Lower lobe of right lung (tissue), 2 donors: ENCODE measurements at regions not wholly inside any gene's neighbourhood (a gene's known extent, or its start where the extent isn't known, plus 50 kb on each side); places are given as distances from the start of the nearest gene placed in this dataset.
"Not testable (repeated sequence)": the region's sequence is repeated elsewhere in the genome, so short reads cannot be mapped to it uniquely, and the experiment has no call there.

Experiments
- ATAC-seq, 2 donors: fragments of 200-7000 bp; cut with Tn5 transposase; one replicate each; pipeline ENCODE4 v1.9.1; 2020 to 2022; ENCODE audit warnings: mild to moderate bottlenecking in 2 of 2, moderate library complexity in 2 of 2
- DNase-seq: peaks from one replicate; pipeline ENCODE4 v3.0.0-alpha.2; 2020
- H3K27ac ChIP-seq: fragments of 200-600 bp; one replicate; pipeline ENCODE4 v1.8.0; 2022
- H3K27me3 ChIP-seq: fragments of 200-600 bp; one replicate; pipeline ENCODE4 v1.8.0; 2022; ENCODE audit warnings: low read depth
- H3K36me3 ChIP-seq: fragments of 200-600 bp; one replicate; pipeline ENCODE4 v1.8.0; 2022; ENCODE audit warnings: mild to moderate bottlenecking
- H3K4me1 ChIP-seq: fragments of 200-600 bp; one replicate; pipeline ENCODE4 v1.8.0; 2022
- H3K4me3 ChIP-seq: fragments of 200-600 bp; one replicate; pipeline ENCODE4 v1.8.0; 2022; ENCODE audit warnings: mild to moderate bottlenecking
- H3K9me3 ChIP-seq: fragments of 200-600 bp; one replicate; pipeline ENCODE4 v1.8.0; 2022
- intact Hi-C: fragments of 100-400 bp; cut with DNase I; formaldehyde crosslinking; loops from one replicate; pipeline ENCODE4 v1.11.0; 2022
- TF ChIP-seq, protein P1 (sequence below): fragments of 200-600 bp; IDR thresholded peaks from one replicate; pipeline ENCODE4 v1.8.0; 2022; ENCODE audit warnings: antibody characterized with exemption, mild to moderate bottlenecking
- donor health status: DM: no; HTN: yes; CAD: no; lungs with severe emphysema.

DNA sequence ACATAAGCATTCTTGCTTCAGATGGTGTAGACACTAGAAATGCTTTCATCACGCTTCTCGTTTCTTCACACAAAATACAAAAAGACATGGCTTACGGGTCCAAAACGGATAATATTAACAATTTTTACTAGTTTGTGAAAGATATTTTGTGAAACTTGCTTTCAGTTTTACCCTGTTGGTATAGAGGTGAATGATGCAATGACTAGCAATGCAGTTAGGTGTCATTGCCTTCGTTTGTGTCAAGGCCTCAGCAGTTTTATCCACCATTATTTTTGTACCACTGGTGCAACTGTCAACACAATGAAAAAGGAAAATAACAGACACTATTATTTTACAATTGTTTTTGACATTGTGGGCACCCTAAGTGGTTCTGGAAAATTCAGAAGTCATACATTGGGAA, 323.0 kb downstream of the FLRT2 start:
- no peaks in the 10 kb centered on the region for H3K36me3 ChIP-seq
- H3K27me3 ChIP-seq: no peaks in the 10 kb centered on the region
- DNase-seq (no peak), ATAC-seq (no peak)
- H3K4me1 ChIP-seq: no peaks in the 10 kb centered on the region
- TF ChIP-seq, protein P1, sequence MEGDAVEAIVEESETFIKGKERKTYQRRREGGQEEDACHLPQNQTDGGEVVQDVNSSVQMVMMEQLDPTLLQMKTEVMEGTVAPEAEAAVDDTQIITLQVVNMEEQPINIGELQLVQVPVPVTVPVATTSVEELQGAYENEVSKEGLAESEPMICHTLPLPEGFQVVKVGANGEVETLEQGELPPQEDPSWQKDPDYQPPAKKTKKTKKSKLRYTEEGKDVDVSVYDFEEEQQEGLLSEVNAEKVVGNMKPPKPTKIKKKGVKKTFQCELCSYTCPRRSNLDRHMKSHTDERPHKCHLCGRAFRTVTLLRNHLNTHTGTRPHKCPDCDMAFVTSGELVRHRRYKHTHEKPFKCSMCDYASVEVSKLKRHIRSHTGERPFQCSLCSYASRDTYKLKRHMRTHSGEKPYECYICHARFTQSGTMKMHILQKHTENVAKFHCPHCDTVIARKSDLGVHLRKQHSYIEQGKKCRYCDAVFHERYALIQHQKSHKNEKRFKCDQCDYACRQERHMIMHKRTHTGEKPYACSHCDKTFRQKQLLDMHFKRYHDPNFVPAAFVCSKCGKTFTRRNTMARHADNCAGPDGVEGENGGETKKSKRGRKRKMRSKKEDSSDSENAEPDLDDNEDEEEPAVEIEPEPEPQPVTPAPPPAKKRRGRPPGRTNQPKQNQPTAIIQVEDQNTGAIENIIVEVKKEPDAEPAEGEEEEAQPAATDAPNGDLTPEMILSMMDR: no peak
- H3K4me3 ChIP-seq: no peak overlapping the region
- H3K27ac ChIP-seq: no peak overlapping the region
- no peaks in the 10 kb centered on the region for H3K9me3 ChIP-seq
- intact Hi-C loops: no loop called here

DNA sequence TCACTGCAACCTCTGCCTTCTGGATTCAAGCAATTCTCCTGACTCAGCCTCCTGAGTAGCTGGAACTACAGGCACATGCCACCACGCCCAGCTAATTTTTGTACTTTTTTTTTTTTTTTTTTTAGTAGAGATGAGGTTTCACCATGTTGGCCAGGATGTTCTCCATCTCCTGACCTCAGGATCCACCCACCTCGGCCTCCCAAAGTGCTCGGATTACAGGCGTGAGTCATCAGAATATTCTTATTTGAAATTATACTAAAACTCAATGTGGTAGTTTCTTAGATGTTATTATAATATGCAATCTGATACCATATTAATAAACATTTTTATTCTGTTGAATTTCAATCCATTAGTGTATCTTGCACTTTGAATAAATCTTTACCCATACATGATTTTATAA, 322.2 kb downstream of the FLRT2 start:
- H3K4me3 ChIP-seq, H3K9me3 ChIP-seq, H3K27ac ChIP-seq, H3K27me3 ChIP-seq, H3K4me1 ChIP-seq, ATAC-seq, DNase-seq, H3K36me3 ChIP-seq, intact Hi-C loops: not testable (repeated sequence)

DNA sequence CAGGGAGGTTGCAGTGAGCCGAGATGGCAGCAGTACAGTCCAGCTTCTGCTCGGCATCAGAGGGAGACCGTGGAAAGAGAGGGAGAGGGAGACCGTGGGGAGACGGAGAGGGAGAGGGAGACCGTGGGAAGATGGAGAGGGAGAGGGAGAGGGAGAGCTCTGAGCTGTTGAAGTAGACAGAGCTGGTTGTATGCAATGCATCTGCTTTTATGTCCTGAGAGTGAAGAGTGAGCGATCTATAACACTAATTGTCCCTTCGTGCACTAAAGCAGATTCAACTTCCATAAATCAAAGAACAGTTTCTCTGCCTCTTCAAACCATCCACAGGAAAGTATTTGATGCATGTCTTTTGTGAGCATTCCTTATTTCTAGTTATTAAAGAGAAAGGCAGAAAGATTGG, 300.6 kb downstream of the FLRT2 start:
- intact Hi-C loops, ATAC-seq, H3K4me1 ChIP-seq, DNase-seq, H3K27me3 ChIP-seq, H3K27ac ChIP-seq, H3K4me3 ChIP-seq, H3K36me3 ChIP-seq, H3K9me3 ChIP-seq: not testable (repeated sequence)

DNA sequence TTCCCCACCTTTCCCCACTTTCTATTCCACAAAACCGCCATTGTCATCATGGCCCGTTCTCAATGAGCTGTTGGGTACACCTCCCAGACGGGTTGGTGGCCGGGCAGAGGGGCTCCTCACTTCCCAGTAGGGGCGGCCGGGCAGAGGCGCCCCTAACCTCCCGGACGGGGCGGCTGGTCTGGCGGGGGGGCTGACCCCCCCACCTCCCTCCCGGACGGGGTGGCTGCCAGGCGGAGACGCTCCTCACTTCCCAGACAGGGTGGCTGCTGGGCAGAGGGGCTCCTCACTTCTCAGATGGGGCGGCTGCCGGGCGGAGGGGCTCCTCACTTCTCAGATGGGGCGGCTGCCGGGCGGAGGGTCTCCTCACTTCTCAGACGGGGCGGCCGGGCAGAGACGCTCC, 299.7 kb downstream of the FLRT2 start:
- H3K9me3 ChIP-seq, H3K4me3 ChIP-seq, H3K27me3 ChIP-seq, DNase-seq, H3K36me3 ChIP-seq, H3K4me1 ChIP-seq, H3K27ac ChIP-seq, ATAC-seq, intact Hi-C loops: not testable (repeated sequence)

DNA sequence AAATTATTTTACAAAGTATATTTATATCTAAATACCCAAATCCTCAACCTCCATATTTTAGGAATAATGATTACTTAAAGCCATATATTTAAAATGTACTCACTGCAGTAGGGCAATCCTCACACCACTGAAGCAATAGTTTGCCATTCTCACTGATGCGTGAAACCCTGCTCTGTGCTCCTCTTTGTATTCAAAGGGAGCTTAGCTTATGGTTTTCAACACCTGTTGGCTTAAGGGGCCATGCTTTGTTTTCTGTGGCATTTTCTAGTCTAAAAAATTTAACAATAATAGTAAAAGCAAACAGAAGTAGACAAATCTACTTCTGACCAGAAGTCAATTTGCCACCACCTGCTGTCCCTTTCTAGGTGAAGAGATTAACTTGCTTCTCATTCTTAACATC, 294.6 kb downstream of the FLRT2 start:
- Histone ChIP-seq H3K9me3 (no peaks in the 10 kb centered on the region), H3K4me3 (no peak overlapping the region), H3K27me3 (no peaks in the 10 kb centered on the region), H3K36me3 (no peaks in the 10 kb centered on the region), H3K4me1 (no peaks in the 10 kb centered on the region), H3K27ac (no peak overlapping the region)
- DNase-seq: no peak
- intact Hi-C loops: no loop called here
- ATAC-seq: no peak
- TF ChIP-seq, protein P1: no peak

DNA sequence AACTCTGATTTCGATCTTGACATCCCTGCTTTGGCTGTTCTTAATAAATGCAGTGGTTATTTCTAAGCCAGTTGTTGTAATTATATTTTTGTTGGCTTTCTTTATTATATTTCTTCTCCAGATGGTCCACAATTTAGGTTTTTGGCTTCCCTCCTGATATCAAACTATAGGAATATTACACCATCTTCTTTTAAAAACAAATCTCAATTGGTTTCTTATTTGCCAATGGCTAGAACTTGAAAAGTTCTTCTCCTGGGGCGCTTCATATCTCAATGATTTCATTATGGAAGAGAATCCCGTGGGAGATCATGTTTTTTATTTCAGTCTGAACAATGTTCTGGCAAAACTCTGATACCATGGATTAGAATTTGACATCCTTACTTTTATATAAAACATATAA, 292.3 kb downstream of the FLRT2 start:
- Histone ChIP-seq H3K4me3 (no peak overlapping the region), H3K27me3 (no peaks in the 10 kb centered on the region), H3K9me3 (no peaks in the 10 kb centered on the region), H3K27ac (no peak overlapping the region), H3K4me1 (no peaks in the 10 kb centered on the region), H3K36me3 (no peaks in the 10 kb centered on the region)
- no peak for DNase-seq
- TF ChIP-seq, protein P1: no peak
- no peak for ATAC-seq
- intact Hi-C loops: no loop called here

DNA sequence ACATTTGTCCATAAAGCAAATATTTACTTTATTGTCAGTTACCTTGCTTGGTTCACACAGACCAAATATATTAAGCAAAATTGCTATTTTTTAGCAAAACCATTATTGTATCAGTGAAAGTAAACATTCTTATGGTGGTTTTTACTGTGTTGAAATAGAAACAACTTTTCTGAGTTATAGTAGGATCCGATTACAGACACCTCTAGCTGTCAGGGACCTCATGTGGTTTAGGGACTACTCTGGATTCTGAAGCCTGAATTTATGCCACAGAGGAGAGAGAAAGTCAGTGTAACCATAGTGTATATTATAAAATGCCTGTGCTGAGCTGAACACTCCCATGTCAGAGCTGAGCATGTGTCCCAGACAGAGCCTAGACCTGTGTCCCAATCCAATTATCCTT, 287.5 kb downstream of the FLRT2 start:
- no peaks in the 10 kb centered on the region for H3K27me3 ChIP-seq

More for the DNA sequence above, 287.5 kb downstream of the FLRT2 start:
- intact Hi-C loops: no loop called here
- TF ChIP-seq, protein P1: no peak
- ATAC-seq: no peak
- Histone ChIP-seq H3K27ac (no peak overlapping the region), H3K4me1 (no peaks in the 10 kb centered on the region), H3K36me3 (no peaks in the 10 kb centered on the region), H3K9me3 (no peaks in the 10 kb centered on the region), H3K4me3 (no peak overlapping the region)
- no peak for DNase-seq
